Skin epidermis (tissue), 12 donors: ENCODE measurements at regions not wholly inside any gene's neighbourhood (a gene's known extent, or its start where the extent isn't known, plus 50 kb on each side); places are given as distances from the start of the nearest gene placed in this dataset.

Experiments used
- H3K27ac ChIP-seq, 21 experiments: fragments of 200-600 bp; sonication (generic) in 11 of 21; one replicate each; pipeline ENCODE4 v1.5.0; 2020; ENCODE audit warnings: mild to moderate bottlenecking in 3 of 21, inconsistent platforms in 2 of 21, moderate library complexity in 2 of 21
- H3K4me3 ChIP-seq, 7 experiments: fragments of 200-600 bp; sonication (generic) in 2 of 7; one replicate each; pipeline ENCODE4 v1.5.0; 2020; ENCODE audit warnings: inconsistent platforms in 2 of 7, mild to moderate bottlenecking in 2 of 7, moderate library complexity in 1 of 7

DNA sequence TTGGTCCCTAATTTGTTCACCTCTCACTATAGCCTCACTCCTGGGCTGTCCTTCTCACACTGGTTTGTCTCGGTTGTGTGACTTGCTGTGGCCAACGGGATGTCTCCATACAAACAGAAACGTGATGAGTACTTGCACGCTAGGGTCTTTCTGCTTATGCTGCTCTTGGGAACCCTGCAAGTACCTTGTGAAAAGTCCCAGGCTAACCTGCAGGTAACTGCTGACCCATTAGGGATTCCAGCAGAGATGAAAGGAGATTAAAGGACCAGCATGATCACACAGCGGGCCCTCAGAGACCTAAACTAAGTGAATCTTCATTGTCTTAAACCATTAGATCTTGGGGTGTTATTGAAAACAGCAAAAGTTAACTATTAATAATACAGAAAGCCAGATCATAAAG is 562.8 kb upstream of the GOT2 start:
- Histone ChIP-seq H3K27ac (no peak overlapping the region), H3K4me3 (no peak overlapping the region)

DNA sequence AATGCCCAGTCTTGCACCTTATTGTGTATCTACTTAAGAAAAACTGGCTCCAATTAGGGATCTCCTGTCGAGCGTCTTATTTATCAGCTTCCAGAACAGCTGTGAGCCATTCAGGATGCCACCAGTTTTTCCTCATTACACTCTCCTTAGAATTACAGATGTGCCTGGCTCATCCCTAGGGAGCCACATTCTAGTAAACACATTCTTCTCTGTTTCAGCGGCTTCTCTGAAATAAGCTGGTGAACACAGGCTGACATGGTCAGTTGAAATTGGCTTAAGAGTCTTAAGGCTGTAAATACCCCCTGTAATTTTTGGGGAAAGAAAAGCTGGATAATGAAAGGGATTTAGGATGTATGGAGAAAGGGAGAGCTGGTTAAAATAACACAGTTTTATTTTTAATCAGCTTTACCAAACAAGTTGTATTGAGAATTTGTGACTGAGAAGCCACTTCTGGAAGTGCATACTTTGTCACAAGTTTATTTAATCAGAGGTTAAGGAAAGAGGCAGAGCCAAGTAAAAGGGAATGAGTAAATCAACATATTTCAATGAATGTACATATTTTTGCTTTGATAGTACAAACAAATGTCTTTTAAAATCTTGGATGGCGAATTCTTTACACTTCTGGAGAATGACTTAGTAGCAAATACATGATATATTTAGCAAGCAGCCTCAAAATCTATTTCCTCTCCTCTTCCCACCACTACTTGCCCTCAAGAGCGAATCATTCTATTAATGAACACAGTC is 562.0 kb upstream of the GOT2 start:
- Histone ChIP-seq H3K27ac (no peak overlapping the region), H3K4me3 (no peak overlapping the region)

DNA sequence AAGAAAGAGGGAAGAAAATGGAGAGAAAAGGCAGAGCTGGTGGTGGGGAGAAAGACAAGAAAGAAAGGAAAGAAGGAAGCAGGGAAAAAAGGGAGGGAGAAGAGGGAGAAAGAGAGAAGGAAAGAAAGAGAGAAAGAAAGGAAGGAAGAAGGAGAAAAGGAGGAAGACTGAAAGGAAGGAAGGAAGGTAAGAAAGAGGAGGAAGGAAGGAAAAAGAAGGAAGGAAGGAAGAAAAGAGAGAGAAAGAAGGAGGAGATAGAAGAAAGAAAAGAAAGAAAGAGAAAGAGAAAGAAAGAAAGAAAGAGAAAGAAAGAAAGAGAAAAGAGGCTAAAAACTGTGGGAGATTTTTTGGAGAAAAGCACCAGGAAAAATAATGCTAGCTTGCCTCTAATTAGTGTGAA is 561.4 kb upstream of the GOT2 start:
- no peak overlapping the region for H3K4me3 ChIP-seq
- no peak overlapping the region for H3K27ac ChIP-seq

GRCh38 chr16:59290718-59291117 is 556.6 kb upstream of the GOT2 start:
- no peak overlapping the region for H3K4me3 ChIP-seq

GRCh38 chr16:59289151-59289550 is 555.0 kb upstream of the GOT2 start:
- Histone ChIP-seq H3K4me3 (no peak overlapping the region), H3K27ac (no peak overlapping the region)

More at GRCh38 chr16:59290718-59291117, 556.6 kb upstream of the GOT2 start:
- no peak overlapping the region for H3K27ac ChIP-seq

DNA sequence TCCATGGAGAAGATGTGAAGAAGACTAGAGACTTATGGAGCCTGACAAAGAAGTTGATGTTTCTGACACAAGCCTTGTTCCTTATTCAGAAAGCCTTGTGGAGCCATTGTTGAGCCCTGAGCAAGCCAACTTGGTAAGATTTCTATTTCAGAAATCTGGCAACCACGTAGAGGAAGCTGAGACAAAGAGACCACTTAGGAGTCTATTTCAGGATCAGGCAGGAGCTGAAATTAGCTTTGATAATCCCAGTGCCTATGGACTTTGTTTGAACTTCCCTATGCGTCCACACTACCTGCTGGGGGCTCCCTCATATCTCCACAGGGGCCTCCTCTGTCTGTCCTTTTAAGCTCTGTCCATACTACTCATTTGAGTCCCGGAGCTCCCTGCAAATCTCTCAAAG is 540.0 kb upstream of the GOT2 start:
- no peak overlapping the region for H3K27ac ChIP-seq
- no peak overlapping the region for H3K4me3 ChIP-seq

GRCh38 chr16:59263955-59264354 is 529.8 kb upstream of the GOT2 start:
- H3K4me3 ChIP-seq = no peak overlapping the region
- H3K27ac ChIP-seq = no peak overlapping the region

DNA sequence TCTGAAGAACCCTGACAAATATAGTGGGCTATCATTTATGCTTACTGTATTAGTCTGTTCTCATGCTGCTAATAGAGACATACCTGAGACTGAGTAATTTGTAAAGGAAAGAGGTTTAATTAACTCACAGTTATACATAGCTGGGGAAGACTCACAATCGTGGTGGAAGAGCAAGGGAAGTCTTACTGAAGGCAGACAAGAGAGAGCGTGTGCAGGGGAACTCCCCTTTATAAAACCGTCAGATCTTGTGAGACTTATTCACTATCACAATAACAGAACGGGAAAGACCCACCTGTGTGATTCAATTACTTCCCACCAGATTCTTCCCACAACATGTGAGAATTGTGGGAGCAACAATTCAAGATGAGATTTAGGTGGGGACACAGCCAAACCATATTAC is 526.8 kb upstream of the GOT2 start:
- Histone ChIP-seq H3K27ac (no peak overlapping the region), H3K4me3 (no peak overlapping the region)

DNA sequence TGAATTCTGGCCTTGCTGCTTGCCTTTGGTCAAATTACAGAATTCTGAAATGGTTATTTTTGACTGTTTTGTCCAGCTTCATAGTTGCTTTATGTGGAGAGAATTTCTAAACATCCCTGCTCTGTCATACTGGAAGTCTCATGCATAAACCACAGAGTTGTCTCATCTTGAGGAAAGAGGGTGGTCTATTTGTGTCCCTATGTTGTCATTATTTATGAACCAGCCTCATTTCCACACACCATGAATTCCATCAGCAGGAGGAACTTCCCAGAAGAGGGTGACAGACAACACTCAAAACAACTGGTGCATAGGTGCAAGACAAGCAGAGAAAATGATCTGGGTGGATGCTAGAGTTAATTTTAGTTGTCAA is 525.8 kb upstream of the GOT2 start:
- Histone ChIP-seq H3K4me3 (no peak overlapping the region), H3K27ac (no peak overlapping the region)

DNA sequence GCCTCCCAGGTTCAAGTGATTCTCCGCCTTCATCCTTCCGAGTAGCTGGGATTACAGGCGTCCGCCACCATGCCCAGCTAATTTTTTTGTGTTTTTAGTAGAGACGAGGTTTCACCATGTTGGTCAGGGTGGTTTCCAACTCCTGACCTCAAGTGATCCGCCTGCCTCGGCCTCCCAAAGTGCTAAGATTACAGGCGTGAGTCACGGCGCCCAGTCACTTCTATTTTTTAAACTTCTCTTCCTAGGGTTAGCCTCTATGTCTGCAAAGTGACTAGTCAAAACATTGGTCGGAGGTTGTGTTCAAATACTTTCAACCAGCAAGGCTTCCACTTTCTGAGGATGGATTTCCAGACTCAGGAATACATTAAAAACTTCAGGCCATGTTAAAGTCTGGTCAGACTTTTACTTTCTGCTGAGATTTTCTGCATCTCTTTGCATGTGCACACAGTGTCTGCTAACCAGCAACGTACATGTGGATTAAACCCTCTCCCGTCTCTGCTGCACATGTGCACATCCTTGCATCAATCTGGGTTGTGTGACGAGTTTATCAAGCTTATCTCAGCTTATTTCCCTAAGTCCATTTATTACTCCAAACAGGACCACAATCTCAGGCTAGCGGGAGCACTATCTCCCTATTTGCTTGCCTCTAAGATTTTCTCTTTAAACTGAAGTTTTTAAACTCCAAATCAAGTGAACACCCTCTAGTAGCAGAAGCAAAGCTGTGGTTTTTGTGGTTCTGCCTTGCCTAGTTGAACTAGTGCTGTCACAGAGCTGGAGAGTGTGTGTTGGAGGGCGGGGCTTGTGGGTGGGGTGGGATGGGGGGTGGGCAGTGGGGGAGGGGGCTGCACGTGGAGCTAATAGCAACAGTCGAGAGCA is 525.2 kb upstream of the GOT2 start:
- no peak overlapping the region for H3K27ac ChIP-seq
- H3K4me3 ChIP-seq = no peak overlapping the region

GRCh38 chr16:59252317-59252716 is 518.2 kb upstream of the GOT2 start:
- Histone ChIP-seq H3K27ac (no peak overlapping the region), H3K4me3 (no peak overlapping the region)

GRCh38 chr16:59249011-59249410 is 514.9 kb upstream of the GOT2 start:
- Histone ChIP-seq H3K27ac (no peak overlapping the region), H3K4me3 (no peak overlapping the region)

- no peak overlapping the region for H3K4me3 ChIP-seq
- no peak overlapping the region for H3K27ac ChIP-seq
Measured at GRCh38 chr16:59242556-59242955, 508.4 kb upstream of the GOT2 start.

DNA sequence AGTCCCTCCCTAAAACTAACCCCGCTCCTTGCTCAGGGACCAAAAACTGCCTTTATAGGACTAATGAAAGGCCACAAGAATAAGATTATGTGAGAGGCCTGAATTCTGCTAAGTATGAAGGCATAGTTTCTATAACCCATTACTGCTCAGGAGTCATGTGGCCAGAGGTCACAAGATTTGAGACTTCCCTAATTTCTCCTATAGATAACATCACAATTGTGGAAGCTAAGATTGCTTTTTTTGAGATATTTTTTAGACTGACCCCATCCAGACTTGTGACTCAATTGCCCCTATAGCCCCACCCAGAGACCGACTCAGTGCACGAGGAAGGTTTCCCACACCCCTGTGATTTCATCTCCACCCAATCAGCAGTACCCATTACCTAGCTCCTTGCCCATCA is 504.1 kb upstream of the GOT2 start:
- Histone ChIP-seq H3K4me3 (no peak overlapping the region), H3K27ac (no peak overlapping the region)

DNA sequence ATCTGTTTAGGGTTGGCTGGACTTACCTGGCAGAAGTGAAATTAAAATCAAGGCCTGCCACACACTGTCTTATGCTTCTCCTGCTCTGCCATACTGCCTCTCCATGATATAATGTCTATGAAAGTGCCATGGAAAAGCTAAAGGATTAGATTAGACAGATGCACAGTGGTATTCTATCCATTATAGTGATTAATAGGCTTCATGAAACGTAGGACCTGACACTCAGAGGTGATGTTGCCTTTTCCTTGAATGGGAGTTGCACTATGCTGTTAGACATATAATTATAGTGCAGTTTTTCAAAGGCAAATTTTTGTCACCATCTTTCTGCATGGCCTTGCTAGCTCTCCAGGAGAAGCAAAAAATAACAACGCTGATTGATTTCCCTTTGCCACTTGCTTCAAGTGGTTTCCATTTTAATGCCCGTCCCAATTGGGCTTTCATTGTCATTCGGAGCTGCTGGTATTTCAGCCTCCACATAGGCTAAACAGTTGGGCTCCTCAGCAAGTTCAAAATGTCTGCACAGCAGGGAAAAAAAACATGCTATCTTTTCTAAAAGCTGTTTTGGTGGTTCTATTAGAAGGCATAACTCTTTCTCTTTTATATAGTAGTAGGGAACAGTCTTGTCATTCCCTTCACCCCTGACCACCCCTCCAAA is 502.8 kb upstream of the GOT2 start:
- no peak overlapping the region for H3K4me3 ChIP-seq
- no peak overlapping the region for H3K27ac ChIP-seq

DNA sequence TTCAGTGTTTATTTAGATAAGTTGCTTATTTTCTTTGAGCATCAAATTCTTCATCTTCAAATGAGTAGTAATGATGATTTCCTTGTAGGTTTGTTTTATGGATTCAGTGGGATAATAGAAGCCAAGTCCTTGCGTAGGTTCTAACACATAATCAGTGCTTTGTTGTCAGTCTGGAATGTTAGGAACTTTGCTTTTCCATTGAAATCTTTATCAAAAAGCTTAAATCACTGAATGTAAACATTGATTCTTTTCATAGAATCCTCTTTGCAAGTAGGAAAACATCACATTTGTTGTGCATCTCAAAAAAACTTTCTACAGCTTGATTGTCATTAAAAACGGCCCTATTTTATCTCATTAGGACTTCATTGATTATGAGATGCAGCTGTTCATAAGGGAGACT is 490.3 kb upstream of the GOT2 start:
- H3K27ac ChIP-seq = no peak overlapping the region
- H3K4me3 ChIP-seq = no peak overlapping the region

DNA sequence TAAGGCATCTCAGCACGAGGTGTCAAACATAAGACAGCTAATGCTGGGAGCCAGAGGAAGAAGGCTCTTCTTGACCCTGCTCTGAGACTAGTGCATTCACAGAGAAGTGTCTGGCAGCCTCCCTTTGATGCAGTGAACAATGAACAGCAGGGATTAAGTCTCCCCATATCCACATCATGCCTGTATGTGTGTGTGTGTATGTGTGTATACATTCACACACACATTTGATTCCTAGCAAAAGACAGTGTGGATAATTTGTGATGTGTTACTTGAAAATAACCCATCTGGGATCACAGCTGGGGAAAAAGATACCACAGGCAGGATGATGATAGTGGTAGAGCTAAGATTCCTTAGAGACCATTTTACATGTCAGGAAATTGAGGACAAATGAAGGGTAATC is 485.9 kb upstream of the GOT2 start:
- Histone ChIP-seq H3K27ac (no peak overlapping the region), H3K4me3 (no peak overlapping the region)

- no peak overlapping the region for H3K4me3 ChIP-seq
- H3K27ac ChIP-seq = no peak overlapping the region
Measured at GRCh38 chr16:59216291-59216690, 482.2 kb upstream of the GOT2 start.

DNA sequence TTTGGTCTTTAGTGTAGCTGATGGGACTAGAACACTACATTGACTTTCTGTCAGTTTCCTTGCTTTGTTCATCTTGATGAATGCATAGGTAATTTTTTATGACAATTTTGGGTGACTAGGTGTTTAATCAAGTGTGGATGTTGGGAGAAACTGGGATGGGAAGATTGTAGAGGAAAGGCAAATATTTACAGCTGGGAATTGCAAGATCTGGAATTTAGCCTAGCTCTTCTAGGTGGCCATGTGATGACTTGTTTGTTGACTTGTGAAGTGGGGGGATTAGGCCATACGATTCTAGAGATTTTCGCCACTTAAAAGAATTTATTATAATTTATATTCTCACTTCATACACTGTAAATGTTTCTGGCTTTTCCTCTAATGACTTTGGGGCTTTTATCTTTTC is 480.3 kb upstream of the GOT2 start:
- H3K4me3 ChIP-seq = no peak overlapping the region
- no peak overlapping the region for H3K27ac ChIP-seq

DNA sequence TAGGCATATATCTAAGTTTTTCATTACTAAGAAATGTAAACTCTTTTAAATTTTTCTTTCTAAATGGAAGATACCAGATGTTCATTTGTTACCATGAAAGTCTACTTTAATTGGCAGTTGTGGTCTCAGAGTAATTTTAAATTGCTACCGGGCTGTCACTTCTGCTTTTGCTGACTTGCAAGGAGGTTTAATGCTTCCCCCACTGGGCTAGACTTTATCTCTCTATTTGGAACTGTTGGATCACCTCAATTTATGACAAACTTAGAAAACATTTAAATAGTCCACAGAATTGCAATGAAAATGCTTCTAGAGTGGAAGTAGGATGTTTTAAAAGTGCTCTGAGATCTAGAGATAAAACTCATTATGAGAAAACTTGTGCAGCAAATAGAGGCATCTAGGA is 479.8 kb upstream of the GOT2 start:
- Histone ChIP-seq H3K27ac (no peak overlapping the region), H3K4me3 (no peak overlapping the region)

GRCh38 chr16:59212492-59213024 is 478.4 kb upstream of the GOT2 start:
- H3K4me3 ChIP-seq = no peak overlapping the region
- no peak overlapping the region for H3K27ac ChIP-seq
